Nephron progenitor cell (in vitro differentiated cells): ENCODE measurements at regions not wholly inside any gene's neighbourhood (a gene's known extent, or its start where the extent isn't known, plus 50 kb on each side); places are given as distances from the start of the nearest gene placed in this dataset.
A peak's percentile ranks its signal among the peaks of the same experiment; 100 is the strongest.

Source experiments
- DNase-seq: peaks from one replicate; pipeline ENCODE4 v3.0.0; 2021
- H3K27ac Mint-ChIP-seq: 2 replicates; pipeline ENCODE4 v1.8.0; 2021; ENCODE audit warnings: mild to moderate bottlenecking, moderate library complexity, mixed read lengths
- H3K27me3 Mint-ChIP-seq: 2 replicates; pipeline ENCODE4 v1.8.0; 2021; ENCODE audit warnings: mild to moderate bottlenecking, low read depth, mixed read lengths; ENCODE audit not compliant: poor library complexity
- H3K36me3 Mint-ChIP-seq: 2 replicates; pipeline ENCODE4 v1.8.0; 2021; ENCODE audit warnings: low read depth, mixed read lengths
- H3K4me1 Mint-ChIP-seq: 2 replicates; pipeline ENCODE4 v1.8.0; 2021; ENCODE audit warnings: mixed read lengths
- H3K4me3 Mint-ChIP-seq: 2 replicates; pipeline ENCODE4 v1.8.0; 2021; ENCODE audit warnings: mild to moderate bottlenecking, moderate library complexity, mixed read lengths
- H3K9me3 Mint-ChIP-seq: 2 replicates; pipeline ENCODE4 v1.8.0; 2021; ENCODE audit warnings: mild to moderate bottlenecking, moderate library complexity, mixed read lengths
- CTCF ChIP-seq: fragments of 200-600 bp; sonication (generic); IDR thresholded peaks from 2 replicates; pipeline ENCODE4 v1.5.0; 2021; ENCODE audit warnings: antibody characterized with exemption

- no peak for TF ChIP-seq CTCF
- Mint-ChIP-seq H3K36me3 (peaks cover 6% of the 10 kb centered on the region), H3K4me1 (peaks cover 74% of the 10 kb centered on the region), H3K27ac (no peak overlapping the region), H3K9me3 (peaks cover 14% of the 10 kb centered on the region), H3K27me3 (peaks cover 4% of the 10 kb centered on the region), H3K4me3 (no peak overlapping the region)
- DNase-seq: no peak
Measured at GRCh38 chr2:136171223-136171622, 53.3 kb upstream of the CXCR4 start.

DNA sequence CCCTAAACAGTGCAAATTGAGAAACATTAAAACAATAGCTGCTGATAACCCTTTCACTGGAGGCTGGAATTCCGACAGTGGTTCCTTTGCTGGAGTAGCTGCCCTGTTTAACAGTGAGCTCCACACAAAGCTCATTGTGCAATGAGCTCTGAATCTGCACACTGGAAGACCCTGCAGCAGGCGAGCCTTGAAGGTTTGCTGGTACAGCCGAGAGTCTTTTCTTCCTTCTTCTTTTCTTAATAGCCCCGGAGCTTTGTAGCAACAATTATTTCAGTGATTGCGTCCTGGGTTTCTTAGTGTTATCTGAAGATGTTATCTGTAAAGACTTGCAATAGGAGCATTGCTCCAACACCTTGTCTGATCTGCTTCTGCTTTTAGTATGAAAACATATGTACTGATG lies 50.8 kb upstream of the CXCR4 start:
- H3K9me3 Mint-ChIP-seq: peaks cover 4% of the 10 kb centered on the region
- no peak overlapping the region for H3K4me3 Mint-ChIP-seq
- H3K27ac Mint-ChIP-seq: peak overlapping the region; percentile 68
- DNase-seq: no peak
- no peaks in the 10 kb centered on the region for H3K36me3 Mint-ChIP-seq
- H3K27me3 Mint-ChIP-seq: peaks cover 4% of the 10 kb centered on the region
- TF ChIP-seq CTCF: no peak
- H3K4me1 Mint-ChIP-seq: peaks cover 69% of the 10 kb centered on the region

GRCh38 chr2:136167721-136168475 lies 49.9 kb upstream of the CXCR4 start:
- H3K27ac Mint-ChIP-seq: peak overlapping the region; percentile 36
- TF ChIP-seq CTCF: no peak
- H3K9me3 Mint-ChIP-seq: peaks cover 4% of the 10 kb centered on the region
- peak overlapping the region; percentile 53 for H3K4me3 Mint-ChIP-seq
- DNase-seq: peak; percentile 8
- no peaks in the 10 kb centered on the region for H3K36me3 Mint-ChIP-seq
- H3K4me1 Mint-ChIP-seq: peaks cover 65% of the 10 kb centered on the region
- H3K27me3 Mint-ChIP-seq: peaks cover 4% of the 10 kb centered on the region
